ENCODE measurements at regions not wholly inside any gene's neighbourhood (a gene's known extent, or its start where the extent isn't known, plus 50 kb on each side); places are given as distances from the start of the nearest gene placed in this dataset.

GRCh38 chr5:73354406-73354805 lies 94.2 kb downstream of the FOXD1 start:
- H3K56ac ChIP-seq (ENCODE audit: insufficient read length, low read depth, low read length): no peak overlapping the region
- no peak overlapping the region for H4K91ac ChIP-seq (ENCODE audit: insufficient read length, low read depth, low read length)
- no peaks in the 10 kb centered on the region for H3K4me1 ChIP-seq (ENCODE audit: insufficient read depth, low read length)
- no peaks in the 10 kb centered on the region for H3K27me3 ChIP-seq (ENCODE audit: insufficient read depth, low read length)
- no peak overlapping the region for H3K9ac ChIP-seq (ENCODE audit: extremely low read depth, insufficient read length, low read length)
- H3K36me3 Mint-ChIP-seq (ENCODE audit: insufficient read depth in 1 of 3, low read depth in 3 of 3): peaks cover 0 to 5% (median 0%) of the 10 kb centered on the region in 3 experiments; a peak in 2 of 7 replicates
- H3K14ac ChIP-seq (ENCODE audit: insufficient read depth, low read length): no peak overlapping the region
- peaks cover 18% of the 10 kb centered on the region for H3K27me3 Mint-ChIP-seq (ENCODE audit: low read depth)
- H3K23ac ChIP-seq (ENCODE audit: insufficient read length, low read depth, low read length): no peak overlapping the region
- no peak overlapping the region for H2AFZ ChIP-seq (ENCODE audit: low read length)
- H2BK5ac ChIP-seq (ENCODE audit: insufficient read length, low read length): no peak overlapping the region
- no peak overlapping the region for H3K27ac Mint-ChIP-seq
- no peak overlapping the region for H2BK20ac ChIP-seq (ENCODE audit: low read depth, low read length, poor library complexity, severe bottlenecking)
- no peak overlapping the region for H4K5ac ChIP-seq (ENCODE audit: insufficient read length, low read depth, low read length)
- no peak overlapping the region for H3K4me2 ChIP-seq (ENCODE audit: insufficient read depth, insufficient read length, low read length)
- no peak overlapping the region for H4K8ac ChIP-seq (replicated peaks; ENCODE audit: insufficient read length, low read depth, low read length)
- H2BK120ac ChIP-seq (ENCODE audit: low read depth, low read length, poor library complexity, severe bottlenecking): no peak overlapping the region
- H2BK15ac ChIP-seq (ENCODE audit: low read depth, low read length): no peak overlapping the region
- no peak overlapping the region for H3K27ac ChIP-seq (ENCODE audit: insufficient read length, low read depth, low read length)
- H3K18ac ChIP-seq (ENCODE audit: insufficient read length, low read depth, low read length): no peak overlapping the region
- peaks cover 9 to 16% of the 10 kb centered on the region in 2 experiments; a peak in 4 of 5 replicates for H3K9me3 Mint-ChIP-seq
- no peaks in the 10 kb centered on the region for H3K9me3 ChIP-seq (ENCODE audit: control insufficient read depth, low read depth, low read length)
- no peak overlapping the region for H3T11ph ChIP-seq (ENCODE audit: low read length)
- H3K23me2 ChIP-seq (ENCODE audit: insufficient read length, low read depth, low read length, poor library complexity, severe bottlenecking): no peaks in the 10 kb centered on the region
- DNase-seq: no peak
- TF ChIP-seq CTCF (conservative IDR thresholded peaks at IDR 0.05): no peak
- no CpG with 5 or more reads among the region's 2 CpGs for WGBS (ENCODE audit: extremely low coverage, insufficient read length, low lambda C conversion rate)
- no peak overlapping the region for H3K4ac ChIP-seq (ENCODE audit: low read depth, low read length)
- no peak overlapping the region for H2BK12ac ChIP-seq (ENCODE audit: insufficient read length, low read depth, low read length)
- peaks cover 0 to 6% of the 10 kb centered on the region in 2 experiments; a peak in 1 of 4 replicates for H3K4me1 Mint-ChIP-seq
- H2AK5ac ChIP-seq (ENCODE audit: insufficient read length, low read length): no peak overlapping the region
- H3K79me2 ChIP-seq (ENCODE audit: insufficient read depth, low read length): no peaks in the 10 kb centered on the region
- H3K4me3 Mint-ChIP-seq: no peak overlapping the region
- no peaks in the 10 kb centered on the region for H4K20me1 ChIP-seq (ENCODE audit: control insufficient read depth, insufficient read depth, insufficient read length)
- no peaks in the 10 kb centered on the region for H3K79me1 ChIP-seq (ENCODE audit: insufficient read depth, low read depth, low read length, poor library complexity, severe bottlenecking)

All from H9 (cell line).